ENCODE measurements at regions not wholly inside any gene's neighbourhood (a gene's known extent, or its start where the extent isn't known, plus 50 kb on each side); places are given as distances from the start of the nearest gene placed in this dataset.

DNA sequence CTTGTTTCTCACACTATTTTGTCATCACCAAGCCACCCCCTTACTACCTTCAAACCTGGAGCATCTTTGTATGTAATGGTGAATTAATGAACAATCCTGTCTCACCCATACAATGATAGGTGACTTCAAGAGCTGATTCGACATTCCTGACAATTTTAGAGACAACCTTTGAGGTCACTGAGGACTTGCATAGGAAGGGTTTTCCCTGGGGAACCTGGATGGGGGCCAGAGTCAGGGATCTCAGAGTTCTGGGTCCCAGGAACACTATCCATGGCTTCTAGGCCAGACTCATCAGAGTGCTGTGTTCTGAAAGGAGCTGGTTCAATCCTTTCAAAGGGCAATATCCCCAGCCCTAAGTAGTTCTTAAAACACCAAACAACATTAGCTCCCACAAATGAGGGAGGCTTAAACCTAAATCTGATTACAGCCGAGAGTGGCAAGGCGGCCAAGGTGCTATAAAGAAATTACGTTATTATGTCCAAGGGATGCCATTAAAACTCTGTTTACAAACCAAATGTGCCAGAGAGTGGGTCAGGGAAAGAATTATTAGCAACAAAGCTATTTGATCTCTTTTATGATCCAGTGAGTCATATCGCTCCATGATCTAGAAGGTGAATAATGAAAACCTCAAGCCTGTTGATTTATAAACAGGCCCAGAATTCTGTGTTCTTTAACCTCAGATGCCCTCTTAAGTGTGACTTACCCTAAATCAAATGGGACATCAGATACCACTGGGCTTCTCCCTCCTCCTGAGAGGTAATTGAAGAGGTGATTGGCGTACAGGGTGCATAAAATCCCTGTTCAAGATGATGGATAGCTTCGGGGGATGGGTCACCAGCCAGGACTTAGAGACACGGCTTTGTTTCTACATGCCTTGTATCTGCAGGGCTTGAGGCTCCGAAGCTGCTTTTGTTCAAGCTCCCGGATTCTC is 230.2 kb upstream of the TBX3 start:
- in situ Hi-C loops (cut with HindIII; ENCODE audit: low sequenced_read_pairs): no loop called here
- no peak overlapping the region for H3K4me3 ChIP-seq (ENCODE audit: low read depth, low read length)
- peak; percentile 70 for DNase-seq (ENCODE audit: low read depth, low spot score)
- TF ChIP-seq CTCF (IDR thresholded peaks at IDR 0.05; ENCODE audit: low read depth, low read length): no peak

GRCh38 chr12:114912811-114913210 is 228.8 kb upstream of the TBX3 start:
- TF ChIP-seq CTCF (IDR thresholded peaks at IDR 0.05; ENCODE audit: low read depth, low read length): no peak
- in situ Hi-C loops (cut with HindIII; ENCODE audit: low sequenced_read_pairs): no loop called here
- DNase-seq (ENCODE audit: low read depth, low spot score): no peak
- no peak overlapping the region for H3K4me3 ChIP-seq (ENCODE audit: low read depth, low read length)

DNA sequence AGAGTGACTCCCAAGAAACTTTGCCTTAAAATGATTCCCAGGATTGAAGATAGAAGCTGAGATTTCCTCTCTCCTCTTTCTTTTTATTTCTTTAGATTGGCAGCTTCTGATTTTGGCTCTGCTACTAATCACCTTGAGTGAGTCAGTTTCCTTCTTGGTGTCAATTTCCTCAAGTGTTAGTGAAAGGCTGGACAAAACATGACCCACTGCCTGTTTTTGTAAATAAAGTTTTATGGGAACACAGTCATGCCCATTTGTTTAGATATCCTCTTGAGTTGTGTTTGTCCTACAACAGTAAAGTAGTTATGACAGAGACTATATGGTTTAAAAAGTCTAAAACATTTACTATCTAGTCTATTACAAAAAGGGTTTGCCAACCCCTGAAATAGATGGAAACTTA is 227.2 kb upstream of the TBX3 start:
- no peak overlapping the region for H3K4me3 ChIP-seq (ENCODE audit: low read depth, low read length)
- TF ChIP-seq CTCF (IDR thresholded peaks at IDR 0.05; ENCODE audit: low read depth, low read length): no peak
- in situ Hi-C loops (cut with HindIII; ENCODE audit: low sequenced_read_pairs): no loop called here
- DNase-seq (ENCODE audit: low read depth, low spot score): no peak

DNA sequence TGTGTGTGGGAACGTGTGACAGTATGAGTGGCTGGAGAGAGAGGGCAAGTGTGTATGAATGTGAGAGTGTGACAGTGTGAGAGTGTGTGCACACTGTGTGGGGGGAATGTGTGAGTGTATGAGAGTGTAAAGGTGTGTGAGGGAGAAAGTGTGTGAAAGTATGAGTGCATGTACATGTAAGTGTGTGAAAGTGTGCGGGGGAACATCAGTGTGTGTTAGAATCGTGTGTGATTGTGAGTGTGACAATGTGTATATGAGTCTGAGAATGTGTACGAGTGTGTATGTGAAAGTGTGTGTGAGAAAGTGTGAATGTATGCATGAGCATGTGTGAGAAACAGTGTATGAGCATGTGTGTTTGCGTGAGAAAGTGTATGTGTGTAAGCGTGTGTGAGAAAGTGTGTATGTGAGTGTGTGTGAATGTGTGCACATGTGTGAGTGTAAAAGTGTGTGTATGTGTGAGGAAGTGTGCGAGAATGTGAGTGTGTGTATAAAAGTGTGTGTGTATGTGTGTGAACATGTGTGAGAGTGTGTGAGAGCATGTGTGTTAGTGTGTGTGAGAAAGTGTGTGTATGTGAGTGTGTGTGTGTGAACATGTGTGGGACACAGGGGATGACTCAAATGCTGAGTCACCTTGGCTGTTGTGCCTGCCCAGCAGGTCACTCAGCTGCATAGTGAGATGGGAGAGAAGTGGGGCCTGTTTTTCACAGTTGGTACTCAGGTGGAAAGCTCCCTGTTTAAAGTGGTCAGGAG is 220.5 kb upstream of the TBX3 start:
- TF ChIP-seq CTCF (IDR thresholded peaks at IDR 0.05; ENCODE audit: low read depth, low read length): no peak
- in situ Hi-C loops (cut with HindIII; ENCODE audit: low sequenced_read_pairs): no loop called here
- no peak overlapping the region for H3K4me3 ChIP-seq (ENCODE audit: low read depth, low read length)
- DNase-seq (ENCODE audit: low read depth, low spot score): peak; percentile 53

- DNase-seq (ENCODE audit: low read depth, low spot score): peak; percentile 90
- in situ Hi-C loops (cut with HindIII; ENCODE audit: low sequenced_read_pairs): no loop called here
Measured at GRCh38 chr12:114903083-114903691, 219.2 kb upstream of the TBX3 start.

More at GRCh38 chr12:114903083-114903691, 219.2 kb upstream of the TBX3 start:
- H3K4me3 ChIP-seq (ENCODE audit: low read depth, low read length): peak overlapping the region; percentile 22
- no peak for TF ChIP-seq CTCF (IDR thresholded peaks at IDR 0.05; ENCODE audit: low read depth, low read length)

All from astrocyte of the spinal cord (primary cell).